ENCODE measurements at regions not wholly inside any gene's neighbourhood (a gene's known extent, or its start where the extent isn't known, plus 50 kb on each side); places are given as distances from the start of the nearest gene placed in this dataset.

GRCh38 chr11:38461751-38462150 lies 1863.7 kb upstream of the RAG2 start:
- H3K27ac ChIP-seq (ENCODE audit: low read depth, low read length) = no peak overlapping the region
- H3K79me2 ChIP-seq (ENCODE audit: insufficient read depth, low read length) = no peaks in the 10 kb centered on the region
- Mint-ChIP-seq H3K27me3 (ENCODE audit: low read depth, unreplicated experiment) (no peaks in the 10 kb centered on the region), H3K27ac (ENCODE audit: unreplicated experiment) (no peak overlapping the region), H3K4me3 (ENCODE audit: unreplicated experiment) (no peak overlapping the region), H3K4me1 (ENCODE audit: low read depth, unreplicated experiment) (peaks cover 5% of the 10 kb centered on the region), H3K36me3 (ENCODE audit: low read depth, unreplicated experiment) (no peaks in the 10 kb centered on the region), H3K9me3 (ENCODE audit: unreplicated experiment) (no peaks in the 10 kb centered on the region)
- peaks cover 13% of the 10 kb centered on the region for H3K4me1 ChIP-seq (ENCODE audit: insufficient read depth, low read length)
- H3K36me3 ChIP-seq (ENCODE audit: insufficient read depth, low read length) = no peaks in the 10 kb centered on the region
- no peaks in the 10 kb centered on the region for H4K20me1 ChIP-seq (ENCODE audit: insufficient read depth, low read length)
- no peak for TF ChIP-seq CTCF (IDR thresholded peaks at IDR 0.05; ENCODE audit: insufficient read depth, low read depth, low read length)
- TF ChIP-seq EZH2 (IDR thresholded peaks at IDR 0.05; ENCODE audit: insufficient read depth, low read length) = no peak
- H3K4me2 ChIP-seq (ENCODE audit: low read length) = no peak overlapping the region
- FAIRE-seq (no peak), DNase-seq (ENCODE audit: low read depth) (no peak)
- no peak overlapping the region for H3K9ac ChIP-seq (ENCODE audit: low read length)
- no peaks in the 10 kb centered on the region for H3K27me3 ChIP-seq (ENCODE audit: insufficient read depth, low read length)
- no peak overlapping the region for H2AFZ ChIP-seq (ENCODE audit: low read depth, low read length)
- H3K4me3 ChIP-seq (ENCODE audit: insufficient read depth, low read depth, low read length) = no peak overlapping the region
- no peaks in the 10 kb centered on the region for H3K9me3 ChIP-seq (ENCODE audit: insufficient read depth, low read depth, low read length)

DNA sequence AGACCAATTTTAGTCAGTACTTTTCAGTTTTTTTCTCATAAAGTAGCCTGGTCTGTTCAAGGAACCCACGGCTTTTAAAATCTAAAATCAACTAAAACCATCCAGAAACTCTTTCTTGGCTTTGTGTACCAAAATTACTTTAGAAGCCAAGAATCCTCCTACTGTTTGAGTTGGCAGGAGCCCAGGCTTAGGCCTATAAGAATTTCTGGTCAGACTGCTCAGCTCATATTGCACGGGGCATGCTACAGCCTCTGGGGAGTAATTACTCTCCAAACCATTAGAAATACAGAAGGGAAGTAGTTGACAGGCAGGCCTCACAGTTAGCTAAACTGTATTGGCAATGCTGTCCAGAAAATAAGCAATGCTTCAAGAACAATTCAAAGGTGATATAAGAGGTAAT lies 1862.9 kb upstream of the RAG2 start:
- Histone ChIP-seq H3K27me3 (ENCODE audit: insufficient read depth, low read length) (no peaks in the 10 kb centered on the region), H3K79me2 (ENCODE audit: insufficient read depth, low read length) (no peaks in the 10 kb centered on the region), H3K9ac (ENCODE audit: low read length) (peak overlapping the region; percentile 57), H3K4me2 (ENCODE audit: low read length) (peak overlapping the region; percentile 62), H3K4me3 (ENCODE audit: insufficient read depth, low read depth, low read length) (no peak overlapping the region), H3K4me1 (ENCODE audit: insufficient read depth, low read length) (peaks cover 13% of the 10 kb centered on the region), H4K20me1 (ENCODE audit: insufficient read depth, low read length) (no peaks in the 10 kb centered on the region), H3K36me3 (ENCODE audit: insufficient read depth, low read length) (no peaks in the 10 kb centered on the region), H2AFZ (ENCODE audit: low read depth, low read length) (no peak overlapping the region), H3K27ac (ENCODE audit: low read depth, low read length) (peak overlapping the region; percentile 85), H3K9me3 (ENCODE audit: insufficient read depth, low read depth, low read length) (no peaks in the 10 kb centered on the region)
- Mint-ChIP-seq H3K4me1 (ENCODE audit: low read depth, unreplicated experiment) (peaks cover 5% of the 10 kb centered on the region), H3K36me3 (ENCODE audit: low read depth, unreplicated experiment) (no peaks in the 10 kb centered on the region), H3K9me3 (ENCODE audit: unreplicated experiment) (no peaks in the 10 kb centered on the region), H3K27me3 (ENCODE audit: low read depth, unreplicated experiment) (no peaks in the 10 kb centered on the region), H3K27ac (ENCODE audit: unreplicated experiment) (no peak overlapping the region), H3K4me3 (ENCODE audit: unreplicated experiment) (no peak overlapping the region)
- DNase-seq (ENCODE audit: low read depth) (peak; percentile 92), FAIRE-seq (no peak)
- TF ChIP-seq EZH2 (IDR thresholded peaks at IDR 0.05; ENCODE audit: insufficient read depth, low read length) (no peak), CTCF (IDR thresholded peaks at IDR 0.05; ENCODE audit: insufficient read depth, low read depth, low read length) (no peak)

DNA sequence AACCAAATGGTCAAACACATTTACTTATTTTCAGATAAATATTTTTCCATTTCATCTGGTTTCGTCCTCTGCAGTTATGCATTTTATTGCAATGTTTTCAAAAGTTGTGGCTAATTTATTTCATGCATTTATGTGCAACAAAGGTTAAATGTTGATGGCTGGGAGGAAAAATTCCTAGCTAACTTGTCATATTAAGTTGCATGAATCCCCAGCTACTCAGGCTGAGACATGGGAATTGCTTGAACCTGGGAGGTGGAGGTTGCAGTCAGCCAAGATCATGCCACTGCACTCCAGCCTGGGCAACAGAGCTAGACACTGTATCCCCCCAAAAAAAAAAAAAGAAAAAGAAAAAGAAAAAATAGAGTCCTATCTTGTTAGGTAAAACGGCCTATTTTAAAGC lies 1862.4 kb upstream of the RAG2 start:
- Mint-ChIP-seq H3K27ac (ENCODE audit: unreplicated experiment) (no peak overlapping the region), H3K27me3 (ENCODE audit: low read depth, unreplicated experiment) (no peaks in the 10 kb centered on the region), H3K9me3 (ENCODE audit: unreplicated experiment) (no peaks in the 10 kb centered on the region), H3K4me1 (ENCODE audit: low read depth, unreplicated experiment) (peaks cover 5% of the 10 kb centered on the region), H3K36me3 (ENCODE audit: low read depth, unreplicated experiment) (no peaks in the 10 kb centered on the region), H3K4me3 (ENCODE audit: unreplicated experiment) (no peak overlapping the region)
- peak; percentile 75 for DNase-seq (ENCODE audit: low read depth)
- TF ChIP-seq EZH2 (IDR thresholded peaks at IDR 0.05; ENCODE audit: insufficient read depth, low read length) = no peak
- no peak for TF ChIP-seq CTCF (IDR thresholded peaks at IDR 0.05; ENCODE audit: insufficient read depth, low read depth, low read length)
- H3K9ac ChIP-seq (ENCODE audit: low read length) = peak overlapping the region; percentile 57
- no peaks in the 10 kb centered on the region for H3K27me3 ChIP-seq (ENCODE audit: insufficient read depth, low read length)
- FAIRE-seq = no peak
- H3K9me3 ChIP-seq (ENCODE audit: insufficient read depth, low read depth, low read length) = no peaks in the 10 kb centered on the region
- no peaks in the 10 kb centered on the region for H3K36me3 ChIP-seq (ENCODE audit: insufficient read depth, low read length)
- peak overlapping the region; percentile 85 for H3K27ac ChIP-seq (ENCODE audit: low read depth, low read length)
- peak overlapping the region; percentile 62 for H3K4me2 ChIP-seq (ENCODE audit: low read length)
- H3K4me3 ChIP-seq (ENCODE audit: insufficient read depth, low read depth, low read length) = no peak overlapping the region
- H3K79me2 ChIP-seq (ENCODE audit: insufficient read depth, low read length) = no peaks in the 10 kb centered on the region
- peaks cover 13% of the 10 kb centered on the region for H3K4me1 ChIP-seq (ENCODE audit: insufficient read depth, low read length)
- no peaks in the 10 kb centered on the region for H4K20me1 ChIP-seq (ENCODE audit: insufficient read depth, low read length)
- no peak overlapping the region for H2AFZ ChIP-seq (ENCODE audit: low read depth, low read length)
